H1 (cell line): ENCODE measurements at regions not wholly inside any gene's neighbourhood (a gene's known extent, or its start where the extent isn't known, plus 50 kb on each side); places are given as distances from the start of the nearest gene placed in this dataset.

ENCODE experiments used
- CTCF ChIA-PET: fragments of 300-600 bp; sonication (Branson Sonifier 250); formaldehyde crosslinking; loops from one replicate; lab custom pipeline; 2021; ENCODE audit not compliant: partially characterized antibody; lab: Charles Lee
- POLR2A ChIA-PET: fragments of 300-600 bp; sonication (Branson Sonifier 250); formaldehyde crosslinking; loops from one replicate; lab custom pipeline; 2021; ENCODE audit warnings: inconsistent platforms; ENCODE audit not compliant: partially characterized antibody; lab: Charles Lee
- DNase-seq, 2 experiments: peaks; one replicate each; pipeline versions ENCODE4 v3.0.0 to v3.0.0-alpha.2; 2010 to 2022; ENCODE audit warnings: low spot score in 2 of 2, low read depth in 1 of 2, mixed read lengths in 1 of 2
- FAIRE-seq: peaks from 2 replicates; lab custom pipeline; 2011; peaks lifted over from hg19 to GRCh38; lab: Jason Lieb, UNC
- H2AFZ ChIP-seq: 2 replicates; pipeline ENCODE4 v1.8.1; 2012; ENCODE audit warnings: low read length, inconsistent platforms
- H2AK5ac ChIP-seq: 2 replicates; pipeline ENCODE4 v1.6.1; 2013; ENCODE audit warnings: low read depth, low read length
- H2BK120ac ChIP-seq: replicated peaks from 2 replicates; pipeline ENCODE3; 2013; ENCODE audit warnings: low read depth, low read length, inconsistent platforms
- H2BK12ac ChIP-seq: 2 replicates; pipeline ENCODE4 v1.6.1; 2013; ENCODE audit warnings: low read depth, low read length
- H2BK15ac ChIP-seq: 2 replicates; pipeline ENCODE4 v1.6.1; 2013; ENCODE audit warnings: low read length
- H2BK20ac ChIP-seq: 2 replicates; pipeline ENCODE4 v1.6.1; 2013; ENCODE audit warnings: low read length
- H2BK5ac ChIP-seq: 2 replicates; pipeline ENCODE4 v1.6.1; 2013; ENCODE audit warnings: low read depth, low read length
- H3K14ac ChIP-seq: 2 replicates; pipeline ENCODE4 v1.6.1; 2013; ENCODE audit warnings: inconsistent platforms; ENCODE audit not compliant: insufficient read length
- H3K18ac ChIP-seq: 2 replicates; pipeline ENCODE4 v1.6.1; 2013; ENCODE audit warnings: low read length; ENCODE audit errors: extremely low read depth
- H3K23ac ChIP-seq: 2 replicates; pipeline ENCODE4 v1.6.1; 2013; ENCODE audit warnings: inconsistent platforms; ENCODE audit not compliant: insufficient read length
- H3K23me2 ChIP-seq: 2 replicates; pipeline ENCODE4 v1.6.1; 2013; ENCODE audit warnings: low read depth, low read length
- H3K27ac ChIP-seq: 2 replicates; pipeline ENCODE4 v1.6.1; 2011; ENCODE audit warnings: low read depth, low read length, inconsistent platforms
- H3K27me3 ChIP-seq, 4 experiments: replicated peaks in 1 of 4; 1 replicate in 1 of 4; 2 replicates in 3 of 4; pipeline versions ENCODE4 v1.6.1 to v1.8.1; 2011 to 2013; ENCODE audit warnings: low read length in 3 of 4, mild to moderate bottlenecking in 3 of 4, inconsistent platforms in 2 of 4, mixed read lengths in 2 of 4, moderate library complexity in 1 of 4; ENCODE audit not compliant: control insufficient read depth in 3 of 4, insufficient read depth in 3 of 4; ENCODE audit errors: extremely low read depth in 1 of 4
- H3K36me3 ChIP-seq, 4 experiments: 2 replicates each; pipeline versions ENCODE4 v1.6.1 to v1.8.1; 2011 to 2013; ENCODE audit warnings: mild to moderate bottlenecking in 4 of 4, low read length in 3 of 4, moderate library complexity in 2 of 4, control low read depth in 1 of 4, inconsistent platforms in 1 of 4; ENCODE audit not compliant: insufficient read depth in 4 of 4, control insufficient read depth in 2 of 4
- H3K4ac ChIP-seq: replicated peaks from 2 replicates; pipeline ENCODE3; 2013; ENCODE audit warnings: low read length, low read depth, mixed read lengths, inconsistent platforms; ENCODE audit not compliant: insufficient read length
- H3K4me1 ChIP-seq, 4 experiments: replicated peaks in 1 of 4; 1 replicate in 1 of 4; 2 replicates in 3 of 4; pipeline versions ENCODE4 v1.6.1 to v1.8.1; 2011 to 2013; ENCODE audit warnings: low read length in 3 of 4, inconsistent platforms in 2 of 4, mixed read lengths in 1 of 4; ENCODE audit not compliant: insufficient read depth in 4 of 4, control insufficient read depth in 3 of 4
- H3K4me2 ChIP-seq, 2 experiments: 2 replicates each; pipeline versions ENCODE4 v1.6.1 to v1.8.1; 2011 to 2013; ENCODE audit warnings: low read depth in 2 of 2, low read length in 2 of 2, control low read depth in 1 of 2, inconsistent platforms in 1 of 2, mild to moderate bottlenecking in 1 of 2; ENCODE audit not compliant: insufficient read depth in 1 of 2
- H3K4me3 ChIP-seq, 4 experiments: fragments of 200-600, 300-600 bp in 1 of 4; sonication (generic), shearing (Covaris generic), sonication (Bioruptor Twin) in 1 of 4; 2 replicates each; pipeline versions ENCODE4 v1.5.1 to v1.8.1; 2011 to 2016; ENCODE audit warnings: low read length in 4 of 4, low read depth in 3 of 4, control low read depth in 2 of 4, inconsistent platforms in 2 of 4, mild to moderate bottlenecking in 2 of 4, mixed read lengths in 1 of 4, moderate library complexity in 1 of 4; ENCODE audit not compliant: insufficient read depth in 2 of 4; ENCODE audit errors: extremely low read depth in 1 of 4
- H3K56ac ChIP-seq: replicated peaks from 2 replicates; pipeline ENCODE3; 2013; ENCODE audit warnings: low read depth, mild to moderate bottlenecking, mixed read lengths, low read length, inconsistent platforms; ENCODE audit not compliant: insufficient read length
- H3K79me1 ChIP-seq: 2 replicates; pipeline ENCODE4 v1.6.1; 2013; ENCODE audit warnings: low read depth, low read length, control low read depth
- H3K79me2 ChIP-seq, 2 experiments: 2 replicates each; pipeline versions ENCODE4 v1.6.1 to v1.8.1; 2012 to 2013; ENCODE audit warnings: low read length in 2 of 2, mild to moderate bottlenecking in 2 of 2, inconsistent platforms in 1 of 2; ENCODE audit not compliant: insufficient read depth in 2 of 2, control insufficient read depth in 1 of 2
- H3K9ac ChIP-seq, 4 experiments: replicated peaks in 1 of 4; 1 replicate in 1 of 4; 2 replicates in 3 of 4; pipeline versions ENCODE4 v1.6.1 to v1.8.1; 2011 to 2013; ENCODE audit warnings: low read depth in 3 of 4, low read length in 3 of 4, control low read depth in 2 of 4, mild to moderate bottlenecking in 2 of 4, moderate library complexity in 2 of 4, inconsistent platforms in 1 of 4; ENCODE audit errors: extremely low read depth in 1 of 4
- H3K9me3 ChIP-seq, 2 experiments: 2 replicates each; pipeline versions ENCODE4 v1.6.1 to v1.8.1; 2012 to 2013; ENCODE audit warnings: mild to moderate bottlenecking in 2 of 2, moderate library complexity in 2 of 2, control low read depth in 1 of 2, inconsistent platforms in 1 of 2, low read depth in 1 of 2, low read length in 1 of 2, mixed read lengths in 1 of 2; ENCODE audit not compliant: insufficient read depth in 2 of 2
- H4K20me1 ChIP-seq, 2 experiments: replicated peaks in 1 of 2; 2 replicates each; pipeline versions ENCODE3 to v1.8.1; 2011 to 2013; ENCODE audit warnings: inconsistent platforms in 2 of 2, low read length in 2 of 2, mild to moderate bottlenecking in 1 of 2; ENCODE audit not compliant: insufficient read depth in 2 of 2, control insufficient read depth in 1 of 2
- H4K5ac ChIP-seq: 2 replicates; pipeline ENCODE4 v1.6.1; 2013; ENCODE audit warnings: low read length, low read depth, mixed read lengths, inconsistent platforms; ENCODE audit not compliant: insufficient read length
- H4K8ac ChIP-seq: 2 replicates; pipeline ENCODE4 v1.8.0; 2013; ENCODE audit warnings: mild to moderate bottlenecking, moderate library complexity, low read length, inconsistent platforms; ENCODE audit not compliant: insufficient read depth; ENCODE audit errors: extremely low read depth
- H4K91ac ChIP-seq: replicated peaks from 2 replicates; pipeline ENCODE3; 2013; ENCODE audit warnings: low read length, mixed read lengths, inconsistent platforms; ENCODE audit not compliant: insufficient read length
- ATF3 ChIP-seq: IDR thresholded peaks from 2 replicates; pipeline ENCODE4 v1.6.1; 2011; ENCODE audit warnings: low read depth, mild to moderate bottlenecking, low read length; ENCODE audit not compliant: insufficient read depth
- BACH1 ChIP-seq: IDR thresholded peaks from 2 replicates; pipeline ENCODE4 v1.6.1; 2012; ENCODE audit warnings: low read length, improper control_type of control experiment
- BCL11A ChIP-seq, 2 experiments: IDR thresholded peaks; one replicate each; pipeline ENCODE4 v1.6.1; 2011; ENCODE audit warnings: low read depth in 2 of 2, low read length in 2 of 2, mild to moderate bottlenecking in 2 of 2
- BRCA1 ChIP-seq: IDR thresholded peaks from 2 replicates; pipeline ENCODE4 v1.6.1; 2012; ENCODE audit warnings: low read depth, low read length, improper control_type of control experiment
- CBX8 ChIP-seq: fragments of 300-800, 300-1000 bp; sonication (generic); IDR thresholded peaks from 2 replicates; pipeline ENCODE4 v1.7.1; 2016; ENCODE audit warnings: low read depth, low read length, borderline replicate concordance
- EGR1 ChIP-seq: IDR thresholded peaks from 2 replicates; pipeline ENCODE4 v1.6.1; 2011; ENCODE audit warnings: low read depth, low read length, borderline replicate concordance
- EP300 ChIP-seq, 2 experiments: IDR thresholded peaks; 1 replicate in 1 of 2; 2 replicates in 1 of 2; pipeline ENCODE4 v1.6.1; 2011 to 2012; ENCODE audit warnings: low read depth in 2 of 2, low read length in 2 of 2, mild to moderate bottlenecking in 2 of 2, borderline replicate concordance in 1 of 2, inconsistent platforms in 1 of 2, moderate library complexity in 1 of 2
- GABPA ChIP-seq: IDR thresholded peaks from 2 replicates; pipeline ENCODE4 v1.6.1; 2011; ENCODE audit warnings: mild to moderate bottlenecking, low read length, moderate library complexity, borderline replicate concordance; ENCODE audit not compliant: insufficient read depth
- JUND ChIP-seq: IDR thresholded peaks from 2 replicates; pipeline ENCODE4 v1.6.1; 2011; ENCODE audit warnings: mild to moderate bottlenecking, improper control_type of control experiment, low read length
- MAFK ChIP-seq: IDR thresholded peaks from 2 replicates; pipeline ENCODE4 v1.6.1; 2012; ENCODE audit warnings: low read depth, mild to moderate bottlenecking, improper control_type of control experiment, low read length
- PHF8 ChIP-seq: fragments of 200-600 bp; sonication (generic); conservative IDR thresholded peaks from 2 replicates; pipeline ENCODE4 v1.7.1; 2012; ENCODE audit warnings: low read depth, mild to moderate bottlenecking, inconsistent platforms, low read length, moderate library complexity
- SAP30 ChIP-seq: fragments of 300-600 bp; sonication (generic); IDR thresholded peaks from 2 replicates; pipeline ENCODE4 v1.7.1; 2012; ENCODE audit warnings: low read length, moderate library complexity, mild to moderate bottlenecking, inconsistent platforms; ENCODE audit not compliant: insufficient read depth, insufficient replicate concordance
- SIX5 ChIP-seq: IDR thresholded peaks from 2 replicates; pipeline ENCODE4 v1.6.1; 2011; ENCODE audit warnings: mild to moderate bottlenecking, low read depth, low read length
- TBP ChIP-seq: IDR thresholded peaks from 2 replicates; pipeline ENCODE4 v1.6.1; 2011; ENCODE audit warnings: low read depth, low read length, improper control_type of control experiment
- TCF12 ChIP-seq: IDR thresholded peaks from 2 replicates; pipeline ENCODE4 v1.6.1; 2011; ENCODE audit warnings: low read depth, mild to moderate bottlenecking, low read length
- WGBS, 2 experiments: shearing (Covaris generic) in 1 of 2; methylation state at CpG; one replicate each; pipeline versions ENCODE4 v1.1.6 to v1.1.7; 2013 to 2015; ENCODE audit warnings: low lambda C conversion rate in 2 of 2, mixed read lengths in 2 of 2, inconsistent platforms in 1 of 2, low coverage in 1 of 2, missing lambda C conversion rate in 1 of 2; ENCODE audit not compliant: insufficient replicate concordance in 2 of 2, insufficient coverage in 1 of 2, insufficient read length in 1 of 2; ENCODE audit errors: extremely low coverage in 1 of 2, missing lambda C conversion rate in 1 of 2; 5-methylcytosine and 5-hydroxymethylcytosine counted together

- FAIRE-seq (no peak), DNase-seq (no peak)
- no peaks in the 10 kb centered on the region for H3K79me2 ChIP-seq
- no peak overlapping the region for H4K91ac ChIP-seq
- no peak overlapping the region for H3K4me3 ChIP-seq
- no peak overlapping the region for H4K5ac ChIP-seq
- no peak overlapping the region for H2BK20ac ChIP-seq
- H3K36me3 ChIP-seq: no peaks in the 10 kb centered on the region
- ChIA-PET CTCF (no interaction called here), POLR2A (no interaction called here)
- no peaks in the 10 kb centered on the region for H3K23me2 ChIP-seq
- H3K27ac ChIP-seq: no peak overlapping the region
- no peak overlapping the region for H2AK5ac ChIP-seq
- H3K23ac ChIP-seq: no peak overlapping the region
- H3K27me3 ChIP-seq: no peaks in the 10 kb centered on the region
- H2BK12ac ChIP-seq: no peak overlapping the region
- no peak overlapping the region for H3K9ac ChIP-seq
- no peak overlapping the region for H2BK120ac ChIP-seq
- no peak overlapping the region for H4K8ac ChIP-seq
- H2BK15ac ChIP-seq: no peak overlapping the region
- no peaks in the 10 kb centered on the region for H3K4me1 ChIP-seq
- H3K56ac ChIP-seq: no peak overlapping the region
- no peaks in the 10 kb centered on the region for H3K9me3 ChIP-seq
- WGBS, 2 experiments: 95% methylated on average over 2 of the region's 2 CpGs; no CpG with 5 or more reads in 1 of the 2 experiments
- no peak overlapping the region for H3K14ac ChIP-seq
- H3K4me2 ChIP-seq: no peak overlapping the region
- no peaks in the 10 kb centered on the region for H3K79me1 ChIP-seq
- no peak overlapping the region for H3K18ac ChIP-seq
- H4K20me1 ChIP-seq: no peaks in the 10 kb centered on the region
- no peak overlapping the region for H2AFZ ChIP-seq
- H2BK5ac ChIP-seq: no peak overlapping the region
- H3K4ac ChIP-seq: no peak overlapping the region
- no peak for TF ChIP-seq TCF12
- no peak for TF ChIP-seq PHF8
- no peak for TF ChIP-seq GABPA
- TF ChIP-seq SIX5: no peak
- no peak for TF ChIP-seq EGR1
- no peak for TF ChIP-seq MAFK
- TF ChIP-seq EP300 (IDR thresholded peaks at IDR 0.05; ENCODE audit: borderline replicate concordance in 1 of 2, low read depth in 2 of 2, low read length in 2 of 2): no peak
- TF ChIP-seq SAP30: no peak
- no peak for TF ChIP-seq TBP
- no peak for TF ChIP-seq CBX8
- TF ChIP-seq BACH1: no peak
- TF ChIP-seq JUND: no peak
- no peak for TF ChIP-seq BRCA1
- TF ChIP-seq BCL11A (IDR thresholded peaks at IDR 0.05; ENCODE audit: low read depth in 2 of 2, low read length in 2 of 2): no peak
- no peak for TF ChIP-seq ATF3
Measured at GRCh38 chr7:109659261-109659660, 1089.6 kb downstream of the DNAJB9 start.
